Thyroid gland (tissue), 4 donors: ENCODE measurements at regions not wholly inside any gene's neighbourhood (a gene's known extent, or its start where the extent isn't known, plus 50 kb on each side); places are given as distances from the start of the nearest gene placed in this dataset.

Experiments used
- DNase-seq, 2 donors: peaks; one replicate each; pipeline ENCODE4 v3.0.0-alpha.2; 2019
- H3K27ac ChIP-seq, 3 donors: fragments of 200-600 bp; sonication (generic); 1 replicate in 2 of 3; 2 replicates in 1 of 3; pipeline ENCODE4 v1.5.1; 2016 to 2019; ENCODE audit warnings: mild to moderate bottlenecking in 1 of 3, moderate library complexity in 1 of 3
- H3K27me3 ChIP-seq: fragments of 200-600 bp; sonication (generic); one replicate; pipeline ENCODE4 v1.5.1; 2019
- H3K36me3 ChIP-seq, 2 donors: fragments of 200-600 bp; sonication (generic); one replicate each; pipeline ENCODE4 v1.5.1; 2016 to 2019
- H3K4me1 ChIP-seq, 2 donors: fragments of 200-600 bp; sonication (generic); one replicate each; pipeline ENCODE4 v1.5.1; 2017 to 2019
- H3K4me3 ChIP-seq, 3 donors: fragments of 200-600 bp; sonication (generic); replicated peaks in 1 of 3; 1 replicate in 2 of 3; 2 replicates in 1 of 3; pipeline ENCODE4 v1.5.1; 2016; ENCODE audit warnings: mild to moderate bottlenecking in 1 of 3
- H3K9me3 ChIP-seq: fragments of 200-600 bp; sonication (generic); one replicate; pipeline ENCODE4 v1.5.1; 2017
- CTCF ChIP-seq, 6 experiments: fragments of 200-600 bp in 3 of 6; fragments of 450-650 bp in 3 of 6; sonication (generic) in 3 of 6; IDR thresholded peaks; one replicate each; pipeline ENCODE4 v1.5.1; 2016 to 2019; ENCODE audit warnings: antibody characterized with exemption in 6 of 6, mild to moderate bottlenecking in 2 of 6, inconsistent platforms in 1 of 6, moderate library complexity in 1 of 6
- POLR2A ChIP-seq, 2 donors: fragments of 450-650 bp; IDR thresholded peaks; one replicate each; pipeline ENCODE4 v1.6.1; 2017; ENCODE audit warnings: antibody characterized with exemption in 2 of 2, mild to moderate bottlenecking in 2 of 2, moderate library complexity in 1 of 2
- WGBS, 2 donors: methylation state at CpG; one replicate each; pipeline ENCODE4 v1.1.5; 2017; 5-methylcytosine and 5-hydroxymethylcytosine counted together
- intact Hi-C: fragments of 100-400 bp; cut with DNase I; formaldehyde crosslinking; loops from one replicate; pipeline ENCODE4 v1.15.1; 2023

GRCh38 chr3:18790384-18790783 is 357.9 kb upstream of the KCNH8 start:
- DNase-seq = no peak
- no peak for TF ChIP-seq CTCF (IDR thresholded peaks at IDR 0.05)
- Histone ChIP-seq H3K27me3 (no peaks in the 10 kb centered on the region), H3K27ac (no peak overlapping the region), H3K36me3 (no peaks in the 10 kb centered on the region), H3K4me3 (no peak overlapping the region), H3K9me3 (no peaks in the 10 kb centered on the region), H3K4me1 (no peaks in the 10 kb centered on the region)
- 88 to 94% methylated on average over 2 of the region's 2 CpGs for WGBS, 2 donors
- intact Hi-C loops = no loop called here

- Histone ChIP-seq H3K4me1 (no peaks in the 10 kb centered on the region), H3K27ac (no peak overlapping the region), H3K36me3 (no peaks in the 10 kb centered on the region), H3K9me3 (no peaks in the 10 kb centered on the region), H3K4me3 (no peak overlapping the region), H3K27me3 (no peaks in the 10 kb centered on the region)
- WGBS, 2 donors = 94 to 98% methylated on average over 1 of the region's 1 CpG
- no peak for DNase-seq
- intact Hi-C loops = no loop called here
- no peak for TF ChIP-seq POLR2A (IDR thresholded peaks at IDR 0.05)
- no peak for TF ChIP-seq CTCF (IDR thresholded peaks at IDR 0.05)
Observed at GRCh38 chr3:18789734-18790133, 358.6 kb upstream of the KCNH8 start.

- DNase-seq = no peak
- Histone ChIP-seq H3K36me3 (no peaks in the 10 kb centered on the region), H3K4me3 (no peak overlapping the region), H3K27me3 (no peaks in the 10 kb centered on the region), H3K27ac (no peak overlapping the region), H3K9me3 (no peaks in the 10 kb centered on the region), H3K4me1 (no peaks in the 10 kb centered on the region)
- TF ChIP-seq CTCF (IDR thresholded peaks at IDR 0.05) (no peak), POLR2A (IDR thresholded peaks at IDR 0.05) (no peak)
- intact Hi-C loops = no loop called here
- 91 to 95% methylated on average over 2 of the region's 2 CpGs for WGBS, 2 donors
Observed at GRCh38 chr3:18787441-18787840, 360.9 kb upstream of the KCNH8 start.

- no peak for DNase-seq
- no peaks in the 10 kb centered on the region for H3K27me3 ChIP-seq
- WGBS, 2 donors = 86 to 87% methylated on average over 1 of the region's 1 CpG
- H3K36me3 ChIP-seq = no peaks in the 10 kb centered on the region
- H3K4me1 ChIP-seq = no peaks in the 10 kb centered on the region
- TF ChIP-seq CTCF (IDR thresholded peaks at IDR 0.05) (no peak), POLR2A (IDR thresholded peaks at IDR 0.05) (no peak)
- no peaks in the 10 kb centered on the region for H3K9me3 ChIP-seq
- H3K27ac ChIP-seq = no peak overlapping the region
- H3K4me3 ChIP-seq = no peak overlapping the region
- intact Hi-C loops = no loop called here
Observed at GRCh38 chr3:18786650-18787323, 361.5 kb upstream of the KCNH8 start.

GRCh38 chr3:18782191-18782590 is 357.1 kb upstream of the SATB1 start:
- TF ChIP-seq POLR2A (IDR thresholded peaks at IDR 0.05) = no peak
- TF ChIP-seq CTCF (IDR thresholded peaks at IDR 0.05) = no peak
- intact Hi-C loops = no loop called here
- no peaks in the 10 kb centered on the region for H3K4me1 ChIP-seq
- H3K27me3 ChIP-seq = no peaks in the 10 kb centered on the region
- H3K36me3 ChIP-seq = no peaks in the 10 kb centered on the region
- no peak overlapping the region for H3K27ac ChIP-seq
- H3K4me3 ChIP-seq = no peak overlapping the region
- no peaks in the 10 kb centered on the region for H3K9me3 ChIP-seq
- no peak for DNase-seq
- WGBS, 2 donors = 26 to 55% methylated on average over 2 of the region's 2 CpGs
